Transverse colon (tissue), 1 donor: ENCODE measurements at regions not wholly inside any gene's neighbourhood (a gene's known extent, or its start where the extent isn't known, plus 50 kb on each side); places are given as distances from the start of the nearest gene placed in this dataset.

Experiments
- EP300 ChIP-seq: sonication (generic); formaldehyde crosslinking; IDR thresholded peaks from one replicate; pipeline ENCODE4 v1.6.1; 2017; ENCODE audit warnings: antibody characterized with exemption, low read depth
- POLR2A ChIP-seq: fragments of 450-650 bp; IDR thresholded peaks from one replicate; pipeline ENCODE4 v1.6.1; 2016; ENCODE audit warnings: antibody characterized with exemption, mild to moderate bottlenecking, moderate library complexity

DNA sequence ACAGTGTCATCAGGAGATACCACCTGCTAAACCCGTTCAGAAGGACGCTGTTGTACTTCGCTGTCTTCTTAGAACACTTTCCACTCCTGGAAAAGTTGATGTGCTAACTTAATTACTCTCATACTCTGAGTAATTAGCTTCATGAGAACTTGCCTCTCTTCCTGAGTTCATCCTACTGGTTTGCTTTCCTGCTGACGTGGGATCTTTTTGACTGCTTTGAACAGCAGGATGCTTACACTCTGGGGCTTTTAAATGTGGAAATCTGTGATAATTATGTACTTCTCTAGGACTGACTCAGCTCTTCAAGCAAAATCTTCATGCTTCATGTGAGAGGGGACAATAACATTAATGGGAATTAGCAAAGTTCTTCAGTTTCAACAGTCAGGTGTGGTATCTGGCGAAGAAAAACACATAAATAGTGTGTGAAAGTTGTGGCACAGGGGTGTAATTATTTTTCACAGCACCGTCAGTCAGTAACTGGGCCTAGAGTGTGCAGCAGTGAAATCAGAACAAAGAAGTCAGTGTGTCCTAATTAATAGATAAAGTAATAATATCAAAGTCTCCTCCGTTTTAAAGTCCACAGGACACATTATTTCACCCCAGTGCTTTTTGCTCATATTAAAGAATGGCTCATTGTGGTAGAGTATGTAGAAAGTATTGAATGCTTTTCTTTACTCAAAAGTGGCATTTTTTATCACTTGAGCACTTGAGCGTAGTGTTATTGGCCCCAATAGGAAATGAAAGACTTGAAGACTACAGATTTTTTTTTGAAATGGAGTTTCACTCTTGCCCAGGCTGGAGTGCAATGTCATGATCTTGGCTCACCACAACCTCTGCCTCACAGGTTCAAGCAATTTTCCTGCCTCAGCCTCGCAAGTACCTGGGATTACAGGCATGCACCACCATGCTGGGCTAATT, 140.9 kb upstream of the DMRT1 start:
- no peak for TF ChIP-seq EP300
- no peak for TF ChIP-seq POLR2A
